HG03558 (cell line): ENCODE measurements at regions not wholly inside any gene's neighbourhood (a gene's known extent, or its start where the extent isn't known, plus 50 kb on each side); places are given as distances from the start of the nearest gene placed in this dataset.

Experiments
- ATAC-seq: cut with Tn5 transposase; IDR thresholded peaks from one replicate; pipeline ENCODE4 v1.9.1; 2021; ENCODE audit warnings: moderate number of reproducible peaks; ENCODE audit not compliant: unreplicated experiment; ENCODE audit errors: extremely low read depth

- ATAC-seq: no peak
These were observed 173.1 kb downstream of the POU4F1 start for GRCh38 chr13:78430166-78430791.

- no peak for ATAC-seq
These were observed 174.7 kb downstream of the POU4F1 start for GRCh38 chr13:78428646-78429045.

GRCh38 chr13:78426183-78426582 is 177.2 kb downstream of the POU4F1 start:
- ATAC-seq: no peak

- ATAC-seq: peak; percentile 71
These were observed 182.5 kb downstream of the POU4F1 start for GRCh38 chr13:78420814-78421213.

- no peak for ATAC-seq
These were observed 189.3 kb downstream of the POU4F1 start for GRCh38 chr13:78413887-78414553.

GRCh38 chr13:78410847-78411246 is 192.5 kb downstream of the POU4F1 start:
- ATAC-seq: no peak

- ATAC-seq: no peak
These were observed 193.2 kb downstream of the POU4F1 start for GRCh38 chr13:78410164-78410563.

- ATAC-seq: peak; percentile 38
These were observed 194.2 kb downstream of the POU4F1 start for GRCh38 chr13:78409172-78409571.

GRCh38 chr13:78404846-78405360 is 198.4 kb downstream of the POU4F1 start:
- no peak for ATAC-seq

- no peak for ATAC-seq
These were observed 200.5 kb downstream of the POU4F1 start for GRCh38 chr13:78402708-78403400.

- no peak for ATAC-seq
These were observed 201.3 kb downstream of the POU4F1 start for GRCh38 chr13:78401873-78402707.

- peak; percentile 98 for ATAC-seq
These were observed 204.5 kb downstream of the POU4F1 start for GRCh38 chr13:78398743-78399410.

- no peak for ATAC-seq
These were observed 209.8 kb downstream of the POU4F1 start for GRCh38 chr13:78393286-78394142.

- no peak for ATAC-seq
These were observed 219.5 kb downstream of the POU4F1 start for GRCh38 chr13:78383899-78384298.

GRCh38 chr13:78383071-78383484 is 220.3 kb downstream of the POU4F1 start:
- no peak for ATAC-seq

GRCh38 chr13:78382491-78382890 is 220.9 kb downstream of the POU4F1 start:
- ATAC-seq: no peak

GRCh38 chr13:78376822-78377221 is 226.5 kb downstream of the POU4F1 start:
- no peak for ATAC-seq

GRCh38 chr13:78376033-78376432 is 227.3 kb downstream of the POU4F1 start:
- ATAC-seq: no peak

- ATAC-seq: no peak
These were observed 230.8 kb downstream of the POU4F1 start for GRCh38 chr13:78372581-78372980.
